ENCODE measurements at regions not wholly inside any gene's neighbourhood (a gene's known extent, or its start where the extent isn't known, plus 50 kb on each side); places are given as distances from the start of the nearest gene placed in this dataset.
"Not testable (repeated sequence)": the region's sequence is repeated elsewhere in the genome, so short reads cannot be mapped to it uniquely, and the experiment has no call there.

GRCh38 chr9:104195142-104195541, 101.0 kb downstream of the SMC2 start:
- not testable (repeated sequence) for DNase-seq

GRCh38 chr9:104200456-104200994, 106.4 kb downstream of the SMC2 start:
- no peak for DNase-seq

- DNase-seq = no peak
Measured at GRCh38 chr9:104206766-104207165, 112.7 kb downstream of the SMC2 start.

GRCh38 chr9:104209387-104209786, 115.3 kb downstream of the SMC2 start:
- no peak for DNase-seq

- no peak for DNase-seq
Measured at GRCh38 chr9:104227108-104227507, 133.0 kb downstream of the SMC2 start.

- no peak for DNase-seq
Measured at GRCh38 chr9:104232781-104233341, 138.8 kb downstream of the SMC2 start.

GRCh38 chr9:104233366-104233765, 139.3 kb downstream of the SMC2 start:
- no peak for DNase-seq

GRCh38 chr9:104234632-104235337, 140.7 kb downstream of the SMC2 start:
- not testable (repeated sequence) for DNase-seq

GRCh38 chr9:104235347-104236120, 141.4 kb downstream of the SMC2 start:
- DNase-seq = not testable (repeated sequence)

- DNase-seq = no peak
Measured at GRCh38 chr9:104238668-104239067, 144.6 kb downstream of the SMC2 start.

GRCh38 chr9:104240890-104241289, 146.8 kb downstream of the SMC2 start:
- no peak for DNase-seq

- no peak for DNase-seq
Measured at GRCh38 chr9:104245925-104246324, 151.8 kb downstream of the SMC2 start.

- no peak for DNase-seq
Measured at GRCh38 chr9:104247899-104248460, 153.9 kb downstream of the SMC2 start.

- no peak for DNase-seq
Measured at GRCh38 chr9:104256031-104256695, 162.1 kb downstream of the SMC2 start.

- DNase-seq = no peak
Measured at GRCh38 chr9:104256696-104257062, 162.6 kb downstream of the SMC2 start.

- no peak for DNase-seq
Measured at GRCh38 chr9:104258296-104259011, 164.3 kb downstream of the SMC2 start.

GRCh38 chr9:104260004-104260403, 165.9 kb downstream of the SMC2 start:
- no peak for DNase-seq

GRCh38 chr9:104263942-104264341, 169.8 kb downstream of the SMC2 start:
- DNase-seq = no peak

- DNase-seq = no peak
Measured at GRCh38 chr9:104264431-104264830, 170.3 kb downstream of the SMC2 start.

- no peak for DNase-seq
Measured at GRCh38 chr9:104269374-104269773, 175.3 kb downstream of the SMC2 start.

- no peak for DNase-seq
Measured at GRCh38 chr9:104269996-104270963, 176.2 kb downstream of the SMC2 start.

Data from NCI-H187 treated with DMSO at 0.1 percent for 48 hours (cell line).